Sigmoid colon (tissue), 3 donors: ENCODE measurements at regions not wholly inside any gene's neighbourhood (a gene's known extent, or its start where the extent isn't known, plus 50 kb on each side); places are given as distances from the start of the nearest gene placed in this dataset.

Experiments used
- CTCF ChIP-seq, 4 experiments: fragments of 450-650 bp in 3 of 4; fragments of 200-600 bp in 1 of 4; IDR thresholded peaks; one replicate each; pipeline ENCODE4 v1.5.1; 2016 to 2019; ENCODE audit warnings: antibody characterized with exemption in 4 of 4, mild to moderate bottlenecking in 3 of 4, moderate library complexity in 2 of 4
- POLR2A ChIP-seq, 2 donors: fragments of 450-650 bp; IDR thresholded peaks; one replicate each; pipeline ENCODE4 v1.6.1; 2016; ENCODE audit warnings: antibody characterized with exemption in 2 of 2, mild to moderate bottlenecking in 2 of 2, moderate library complexity in 2 of 2

GRCh38 chr6:1200081-1200408 lies 111.9 kb upstream of the FOXQ1 start:
- TF ChIP-seq CTCF (IDR thresholded peaks at IDR 0.05): no peak
- TF ChIP-seq POLR2A (IDR thresholded peaks at IDR 0.05): no peak
